ENCODE measurements at regions not wholly inside any gene's neighbourhood (a gene's known extent, or its start where the extent isn't known, plus 50 kb on each side); places are given as distances from the start of the nearest gene placed in this dataset.
"Not testable (repeated sequence)": the region's sequence is repeated elsewhere in the genome, so short reads cannot be mapped to it uniquely, and the experiment has no call there.

DNA sequence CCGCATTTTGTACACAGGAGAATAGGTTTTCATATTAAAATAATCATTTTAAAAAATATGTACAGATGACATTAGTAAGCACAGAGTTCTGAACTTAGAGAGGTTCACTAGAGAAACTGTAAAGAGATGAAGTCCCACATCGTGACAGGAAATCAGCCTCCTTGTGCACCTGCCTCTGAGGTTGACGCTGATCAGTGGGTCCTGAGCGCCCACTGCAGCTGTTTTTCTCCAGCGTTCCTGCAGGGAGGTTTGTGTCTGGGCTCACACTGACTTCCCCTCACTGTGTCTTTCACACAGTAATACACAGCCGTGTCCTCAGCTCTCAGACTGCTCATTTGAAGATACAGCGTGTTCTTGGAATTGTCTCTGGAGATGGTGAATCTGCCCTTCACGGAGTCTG, 561.5 kb downstream of the TMEM121 start:
- TF ChIP-seq, protein P1, sequence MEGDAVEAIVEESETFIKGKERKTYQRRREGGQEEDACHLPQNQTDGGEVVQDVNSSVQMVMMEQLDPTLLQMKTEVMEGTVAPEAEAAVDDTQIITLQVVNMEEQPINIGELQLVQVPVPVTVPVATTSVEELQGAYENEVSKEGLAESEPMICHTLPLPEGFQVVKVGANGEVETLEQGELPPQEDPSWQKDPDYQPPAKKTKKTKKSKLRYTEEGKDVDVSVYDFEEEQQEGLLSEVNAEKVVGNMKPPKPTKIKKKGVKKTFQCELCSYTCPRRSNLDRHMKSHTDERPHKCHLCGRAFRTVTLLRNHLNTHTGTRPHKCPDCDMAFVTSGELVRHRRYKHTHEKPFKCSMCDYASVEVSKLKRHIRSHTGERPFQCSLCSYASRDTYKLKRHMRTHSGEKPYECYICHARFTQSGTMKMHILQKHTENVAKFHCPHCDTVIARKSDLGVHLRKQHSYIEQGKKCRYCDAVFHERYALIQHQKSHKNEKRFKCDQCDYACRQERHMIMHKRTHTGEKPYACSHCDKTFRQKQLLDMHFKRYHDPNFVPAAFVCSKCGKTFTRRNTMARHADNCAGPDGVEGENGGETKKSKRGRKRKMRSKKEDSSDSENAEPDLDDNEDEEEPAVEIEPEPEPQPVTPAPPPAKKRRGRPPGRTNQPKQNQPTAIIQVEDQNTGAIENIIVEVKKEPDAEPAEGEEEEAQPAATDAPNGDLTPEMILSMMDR (IDR thresholded peaks at IDR 0.05; ENCODE audit: low read depth, low read length) = no peak
- DNase-seq (ENCODE audit: extremely low read depth, low read depth) = no peak

DNA sequence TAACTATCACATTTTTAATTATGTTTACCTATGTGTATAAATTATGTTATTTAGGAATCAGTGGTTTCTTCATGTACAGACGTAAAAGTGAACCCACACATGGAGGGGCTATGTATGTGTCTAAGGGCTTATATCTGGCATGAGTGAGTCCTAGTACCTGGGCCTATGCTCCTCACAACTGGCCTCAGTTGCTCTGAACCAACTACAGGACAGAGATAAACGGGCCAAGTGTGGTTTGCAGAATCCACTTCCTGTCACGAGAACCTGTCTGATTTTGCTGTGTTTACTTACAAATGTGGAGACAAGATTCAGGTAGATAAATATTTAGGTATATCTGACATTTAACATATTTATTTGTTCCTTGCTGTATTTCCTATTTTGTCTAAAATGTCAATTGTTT, 562.5 kb downstream of the TMEM121 start:
- not testable (repeated sequence) for DNase-seq (ENCODE audit: extremely low read depth, low read depth)

DNA sequence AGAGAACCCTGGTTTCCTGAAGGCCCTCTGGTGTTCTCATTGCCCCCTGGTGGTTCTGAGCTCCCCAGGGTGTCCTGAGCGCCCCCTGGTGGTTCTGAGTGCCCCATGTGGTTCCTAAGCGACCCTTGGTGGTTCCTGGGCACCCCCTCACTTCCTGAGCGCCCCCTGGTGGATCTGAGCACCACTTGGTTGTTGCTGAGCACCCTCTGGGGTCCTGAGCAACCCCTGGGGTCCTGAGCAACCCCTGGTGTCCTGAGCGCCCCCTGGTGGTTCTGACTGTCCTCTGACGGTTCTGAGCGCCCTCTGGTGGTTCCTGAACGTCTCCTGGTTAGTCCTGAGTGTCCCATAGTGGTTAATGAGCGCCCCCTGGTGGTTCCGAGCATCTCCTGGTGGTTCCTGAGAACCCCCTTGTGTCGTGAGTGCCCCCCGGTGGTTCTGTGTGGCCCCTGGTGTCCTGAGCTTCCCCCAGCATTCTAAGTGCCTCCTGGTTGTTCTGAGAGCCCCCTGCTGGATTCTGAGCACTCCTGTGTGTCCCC, 568.3 kb downstream of the TMEM121 start:
- DNase-seq (ENCODE audit: extremely low read depth, low read depth) = no peak
- TF ChIP-seq, protein P1 (IDR thresholded peaks at IDR 0.05; ENCODE audit: low read depth, low read length) = no peak

DNA sequence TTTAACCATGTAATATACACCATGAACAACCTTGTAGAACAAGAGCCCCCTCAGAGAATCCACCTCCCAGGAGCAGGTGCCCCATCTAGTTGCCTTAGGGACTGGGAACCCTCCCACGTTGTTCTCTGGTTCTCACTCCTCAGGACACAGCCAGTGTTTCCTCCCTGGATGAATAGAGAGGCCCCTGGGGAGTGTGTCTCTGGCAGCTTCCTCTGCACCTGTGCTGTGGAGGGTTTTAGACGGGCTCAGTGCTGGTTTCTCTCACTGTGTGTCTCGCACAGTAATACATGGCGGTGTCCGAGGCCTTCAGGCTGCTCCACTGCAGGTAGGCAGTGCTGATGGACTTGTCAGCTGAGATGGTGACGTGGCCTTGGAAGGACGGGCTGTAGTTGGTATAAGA, 581.3 kb downstream of the TMEM121 start:
- DNase-seq (ENCODE audit: extremely low read depth, low read depth) = no peak
- TF ChIP-seq, protein P1 (IDR thresholded peaks at IDR 0.05; ENCODE audit: low read depth, low read length) = no peak

DNA sequence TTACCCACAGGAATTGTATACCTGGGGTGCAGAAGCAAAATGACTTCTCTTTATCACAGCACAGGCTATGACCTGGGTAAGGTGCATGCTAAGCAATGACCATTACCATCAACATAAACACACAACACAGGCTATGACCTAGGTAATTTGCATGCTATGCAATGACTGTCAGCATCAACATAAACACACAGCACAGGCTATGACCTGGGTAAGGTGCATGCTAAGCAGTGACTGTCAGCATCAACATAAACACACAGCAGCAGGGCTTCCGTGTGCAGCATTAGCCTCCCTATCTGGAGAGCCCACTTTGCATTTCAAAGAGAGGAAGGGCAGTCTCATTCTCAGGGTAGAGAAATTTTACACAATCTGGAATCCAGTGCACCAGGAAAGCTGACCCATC, 583.0 kb downstream of the TMEM121 start:
- DNase-seq (ENCODE audit: extremely low read depth, low read depth) = no peak
- TF ChIP-seq, protein P1 (IDR thresholded peaks at IDR 0.05; ENCODE audit: low read depth, low read length) = no peak

DNA sequence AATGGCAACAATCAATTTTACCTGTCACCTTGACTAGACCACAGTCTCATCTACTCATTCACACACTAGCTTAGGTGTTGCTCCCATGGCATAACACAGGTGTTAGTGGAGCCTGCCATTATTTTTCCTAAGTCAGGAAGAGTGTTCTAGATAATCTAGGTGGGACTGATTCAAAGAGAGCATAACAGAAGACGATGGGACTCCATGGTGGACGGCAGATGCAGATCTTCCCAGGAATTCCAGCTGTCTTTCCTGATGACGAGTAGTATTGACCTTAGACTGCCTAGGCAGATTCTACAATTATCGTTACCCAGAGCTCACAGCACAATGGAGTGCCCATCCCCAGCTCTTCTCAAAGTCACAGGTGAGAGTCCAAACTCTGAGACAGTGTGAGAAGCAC, 589.0 kb downstream of the TMEM121 start:
- TF ChIP-seq, protein P1 (IDR thresholded peaks at IDR 0.05; ENCODE audit: low read depth, low read length) = no peak

DNA sequence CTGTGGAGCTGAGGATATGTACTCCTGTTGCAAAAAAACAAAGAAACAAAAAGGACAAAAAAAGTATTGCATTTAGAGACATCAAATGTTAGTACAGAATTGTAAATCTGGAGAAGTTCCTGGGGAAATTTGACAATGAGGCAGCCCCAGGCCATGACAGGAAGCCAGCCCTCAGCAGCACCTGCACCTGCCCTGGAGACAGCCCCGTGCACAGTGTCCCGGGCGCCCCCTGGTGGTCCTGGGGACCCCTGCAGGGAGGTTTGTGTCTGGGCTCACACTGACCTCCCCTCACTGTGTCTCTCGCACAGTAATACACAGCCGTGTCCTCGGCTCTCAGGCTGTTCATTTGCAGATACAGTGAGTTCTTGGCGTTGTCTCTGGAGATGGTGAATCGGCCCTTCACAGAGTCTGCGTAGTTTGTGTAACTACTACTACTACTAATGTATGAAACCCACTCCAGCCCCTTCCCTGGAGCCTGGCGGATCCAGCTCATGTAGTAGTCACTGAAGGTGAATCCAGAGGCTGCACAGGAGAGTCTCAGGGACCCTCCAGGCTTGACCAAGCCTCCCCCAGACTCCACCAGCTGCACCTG, 590.1 kb downstream of the TMEM121 start:
- not testable (repeated sequence) for DNase-seq (ENCODE audit: extremely low read depth, low read depth)

More for the DNA sequence above, 589.0 kb downstream of the TMEM121 start:
- no peak for DNase-seq (ENCODE audit: extremely low read depth, low read depth)

DNA sequence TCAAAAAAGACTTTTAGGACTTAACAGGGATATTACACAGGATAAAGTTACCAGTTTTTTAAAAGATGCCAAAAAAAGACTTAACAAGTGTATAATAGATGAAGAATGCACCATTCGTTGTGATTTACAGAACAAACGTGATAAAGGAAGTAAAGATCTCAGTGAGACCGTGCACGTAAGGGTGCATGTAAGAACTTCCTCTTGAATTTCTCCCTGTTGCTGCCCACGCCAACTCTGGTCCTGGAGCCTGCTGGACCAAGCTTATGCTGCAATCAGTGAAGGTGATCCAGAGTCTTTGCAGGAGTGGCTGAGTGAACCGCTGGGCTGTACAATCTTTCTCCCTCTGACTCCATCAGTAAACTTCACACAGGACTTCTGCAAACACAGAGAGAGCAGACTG, 593.7 kb downstream of the TMEM121 start:
- no peak for DNase-seq (ENCODE audit: extremely low read depth, low read depth)
- TF ChIP-seq, protein P1 (IDR thresholded peaks at IDR 0.05; ENCODE audit: low read depth, low read length) = no peak
